Parathyroid adenoma (tissue), 2 donors: ENCODE measurements at regions not wholly inside any gene's neighbourhood (a gene's known extent, or its start where the extent isn't known, plus 50 kb on each side); places are given as distances from the start of the nearest gene placed in this dataset.
"Not testable (repeated sequence)": the region's sequence is repeated elsewhere in the genome, so short reads cannot be mapped to it uniquely, and the experiment has no call there.

Source experiments
- H2AFZ ChIP-seq: fragments of 300-600 bp; sonication (generic); one replicate; pipeline ENCODE4 v1.7.0; 2017; ENCODE audit warnings: antibody characterized with exemption, mild to moderate bottlenecking
- H3K27ac ChIP-seq: fragments of 300-600 bp; sonication (generic); one replicate; pipeline ENCODE4 v1.7.0; 2017
- H3K27me3 ChIP-seq: fragments of 300-600 bp; sonication (generic); one replicate; pipeline ENCODE4 v1.7.0; 2017; ENCODE audit warnings: low read length; ENCODE audit not compliant: control insufficient read depth, insufficient read depth
- H3K36me3 ChIP-seq: fragments of 300-600 bp; sonication (generic); one replicate; pipeline ENCODE4 v1.7.0; 2017; ENCODE audit warnings: low read length; ENCODE audit not compliant: control insufficient read depth, insufficient read depth
- H3K4me1 ChIP-seq: fragments of 300-600 bp; sonication (generic); one replicate; pipeline ENCODE4 v1.7.0; 2017; ENCODE audit warnings: control low read depth
- H3K4me2 ChIP-seq: fragments of 300-600 bp; sonication (generic); one replicate; pipeline ENCODE4 v1.7.0; 2017; ENCODE audit warnings: low read length
- H3K4me3 ChIP-seq: fragments of 300-600 bp; sonication (generic); one replicate; pipeline ENCODE4 v1.7.0; 2017; ENCODE audit warnings: low read depth, low read length
- H3K79me2 ChIP-seq: fragments of 300-600 bp; sonication (generic); one replicate; pipeline ENCODE4 v1.7.0; 2017; ENCODE audit warnings: control low read depth
- H3K9ac ChIP-seq: fragments of 300-600 bp; sonication (generic); one replicate; pipeline ENCODE4 v1.7.0; 2017; ENCODE audit warnings: mild to moderate bottlenecking
- H3K9me3 ChIP-seq: fragments of 300-600 bp; sonication (generic); one replicate; pipeline ENCODE4 v1.7.0; 2017; ENCODE audit warnings: low read length; ENCODE audit not compliant: control insufficient read depth
- CTCF ChIP-seq: fragments of 300-600 bp; sonication (generic); IDR thresholded peaks from one replicate; pipeline ENCODE4 v1.7.0; 2017; ENCODE audit warnings: antibody characterized with exemption, mild to moderate bottlenecking
- donor health status: primary hyperparathyroidism.

GRCh38 chr18:71304856-71305255 is 1016.0 kb downstream of the SOCS6 start:
- Histone ChIP-seq H2AFZ (no peak overlapping the region), H3K36me3 (no peaks in the 10 kb centered on the region), H3K9me3 (no peaks in the 10 kb centered on the region), H3K4me2 (no peak overlapping the region), H3K4me3 (no peak overlapping the region), H3K27me3 (no peaks in the 10 kb centered on the region), H3K9ac (no peak overlapping the region), H3K4me1 (no peaks in the 10 kb centered on the region), H3K79me2 (no peaks in the 10 kb centered on the region), H3K27ac (no peak overlapping the region)
- no peak for TF ChIP-seq CTCF

- not testable (repeated sequence) for H3K9ac ChIP-seq, H3K4me2 ChIP-seq, H2AFZ ChIP-seq, H3K9me3 ChIP-seq, H3K4me1 ChIP-seq, H3K27me3 ChIP-seq, H3K36me3 ChIP-seq, H3K27ac ChIP-seq, H3K4me3 ChIP-seq, H3K79me2 ChIP-seq
Measured at GRCh38 chr18:71303743-71304142, 1014.9 kb downstream of the SOCS6 start.

- Histone ChIP-seq H3K27ac (no peak overlapping the region), H3K4me2 (no peak overlapping the region), H3K9me3 (no peaks in the 10 kb centered on the region), H2AFZ (no peak overlapping the region), H3K9ac (no peak overlapping the region), H3K79me2 (no peaks in the 10 kb centered on the region), H3K4me1 (no peaks in the 10 kb centered on the region), H3K36me3 (no peaks in the 10 kb centered on the region), H3K4me3 (no peak overlapping the region), H3K27me3 (no peaks in the 10 kb centered on the region)
- no peak for TF ChIP-seq CTCF
Measured at GRCh38 chr18:71301596-71301995, 1012.8 kb downstream of the SOCS6 start.

- not testable (repeated sequence) for H3K79me2 ChIP-seq, H3K9ac ChIP-seq, H3K27me3 ChIP-seq, H3K4me3 ChIP-seq, H3K9me3 ChIP-seq, H3K4me2 ChIP-seq, H3K36me3 ChIP-seq, H3K27ac ChIP-seq, H2AFZ ChIP-seq, H3K4me1 ChIP-seq
Measured at GRCh38 chr18:71294201-71294600, 1005.4 kb downstream of the SOCS6 start.

GRCh38 chr18:71293322-71293721 is 1004.5 kb downstream of the SOCS6 start:
- TF ChIP-seq CTCF: no peak

GRCh38 chr18:71287268-71287667 is 998.4 kb downstream of the SOCS6 start:
- H2AFZ ChIP-seq: no peak overlapping the region
- no peak overlapping the region for H3K9ac ChIP-seq
- no peaks in the 10 kb centered on the region for H3K9me3 ChIP-seq
- H3K4me3 ChIP-seq: no peak overlapping the region
- no peaks in the 10 kb centered on the region for H3K36me3 ChIP-seq
- no peaks in the 10 kb centered on the region for H3K79me2 ChIP-seq
- H3K4me1 ChIP-seq: no peaks in the 10 kb centered on the region
- no peaks in the 10 kb centered on the region for H3K27me3 ChIP-seq
- no peak for TF ChIP-seq CTCF
- H3K27ac ChIP-seq: no peak overlapping the region
- H3K4me2 ChIP-seq: no peak overlapping the region

More at GRCh38 chr18:71293322-71293721, 1004.5 kb downstream of the SOCS6 start:
- H3K27me3 ChIP-seq: no peaks in the 10 kb centered on the region
- H3K4me3 ChIP-seq: no peak overlapping the region
- no peak overlapping the region for H3K4me2 ChIP-seq
- no peaks in the 10 kb centered on the region for H3K36me3 ChIP-seq
- no peaks in the 10 kb centered on the region for H3K4me1 ChIP-seq
- H2AFZ ChIP-seq: no peak overlapping the region
- H3K9ac ChIP-seq: no peak overlapping the region
- no peaks in the 10 kb centered on the region for H3K79me2 ChIP-seq
- no peaks in the 10 kb centered on the region for H3K9me3 ChIP-seq
- no peak overlapping the region for H3K27ac ChIP-seq
